Stimulated activated naive B cell treated with anti-CD40 and anti-IgM and Interleukin-4, amounts not matched to agents 10 μg/mL and 1 μg/mL and 100 μg/mL, for 72 hours (primary cell): ENCODE measurements at regions not wholly inside any gene's neighbourhood (a gene's known extent, or its start where the extent isn't known, plus 50 kb on each side); places are given as distances from the start of the nearest gene placed in this dataset.
"Not testable (repeated sequence)": the region's sequence is repeated elsewhere in the genome, so short reads cannot be mapped to it uniquely, and the experiment has no call there.

Experiments used
- ATAC-seq, 2 donors: fragments of 150-1000 bp; cut with Tn5 transposase; replicated peaks; 2 replicates each; pipeline ENCODE4 v1.10.0; 2021; ENCODE audit warnings: moderate library complexity in 1 of 2
- DNase-seq: peaks from one replicate; pipeline ENCODE4 v3.0.0; 2021
- H3K27ac Mint-ChIP-seq: one replicate; pipeline ENCODE4 v1.8.0; 2022; ENCODE audit warnings: mild to moderate bottlenecking, mixed read lengths
- H3K27me3 Mint-ChIP-seq, 2 donors: one replicate each; pipeline ENCODE4 v1.8.0; 2022; ENCODE audit warnings: mixed read lengths in 2 of 2
- H3K36me3 Mint-ChIP-seq, 2 donors: one replicate each; pipeline ENCODE4 v1.8.0; 2022; ENCODE audit warnings: mixed read lengths in 2 of 2, mild to moderate bottlenecking in 1 of 2
- H3K4me1 Mint-ChIP-seq, 2 donors: one replicate each; pipeline ENCODE4 v1.8.0; 2022; ENCODE audit warnings: mixed read lengths in 2 of 2, mild to moderate bottlenecking in 1 of 2
- H3K4me3 Mint-ChIP-seq, 2 donors: one replicate each; pipeline ENCODE4 v1.8.0; 2022; ENCODE audit warnings: mild to moderate bottlenecking in 2 of 2, mixed read lengths in 2 of 2, moderate library complexity in 1 of 2
- H3K9me3 Mint-ChIP-seq, 2 donors: one replicate each; pipeline ENCODE4 v1.8.0; 2022; ENCODE audit warnings: mixed read lengths in 2 of 2, mild to moderate bottlenecking in 1 of 2

- Mint-ChIP-seq H3K27me3 (no peaks in the 10 kb centered on the region), H3K27ac (peak overlapping the region; percentile 79), H3K4me1 (no peaks in the 10 kb centered on the region), H3K9me3 (no peaks in the 10 kb centered on the region), H3K36me3 (no peaks in the 10 kb centered on the region), H3K4me3 (peak overlapping the region in 1 of 2 donors; percentile 9)
- DNase-seq (no peak), ATAC-seq (peak; percentile 30 to 45)
Observed at GRCh38 chr11:27233654-27234042, 129.4 kb downstream of the CCDC34 start.

- no peak overlapping the region for H3K4me3 Mint-ChIP-seq
- H3K27ac Mint-ChIP-seq = no peak overlapping the region
- H3K27me3 Mint-ChIP-seq = no peaks in the 10 kb centered on the region
- no peaks in the 10 kb centered on the region for H3K36me3 Mint-ChIP-seq
- ATAC-seq = no peak
- DNase-seq = no peak
- H3K9me3 Mint-ChIP-seq = no peaks in the 10 kb centered on the region
- H3K4me1 Mint-ChIP-seq = no peaks in the 10 kb centered on the region
Observed at GRCh38 chr11:27231530-27231929, 131.5 kb downstream of the CCDC34 start.

DNA sequence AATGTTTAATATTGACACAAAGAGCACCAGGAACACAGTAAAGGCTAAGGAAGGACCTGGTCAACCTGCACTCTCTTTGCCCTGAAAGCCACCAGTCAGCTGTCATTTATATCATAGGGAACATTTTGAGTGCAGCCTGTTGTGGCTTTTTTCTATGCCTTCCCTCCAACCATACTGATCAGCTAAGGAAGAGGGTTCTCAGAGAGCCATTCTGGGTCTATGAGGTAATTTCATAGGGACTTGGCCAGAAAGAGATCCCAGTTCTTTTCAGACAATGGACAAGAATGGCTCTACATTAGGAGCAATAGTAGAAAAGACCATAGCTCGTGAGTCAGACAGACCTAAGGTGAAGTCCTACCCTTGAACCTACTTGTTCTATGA lies 132.8 kb downstream of the CCDC34 start:
- no peak for ATAC-seq
- no peak overlapping the region for H3K4me3 Mint-ChIP-seq
- H3K27ac Mint-ChIP-seq = no peak overlapping the region
- peaks cover 0 to 3% of the 10 kb centered on the region in 2 donors for H3K9me3 Mint-ChIP-seq
- DNase-seq = no peak
- H3K4me1 Mint-ChIP-seq = no peaks in the 10 kb centered on the region
- H3K36me3 Mint-ChIP-seq = no peaks in the 10 kb centered on the region
- H3K27me3 Mint-ChIP-seq = no peaks in the 10 kb centered on the region

GRCh38 chr11:27229511-27230191 lies 133.4 kb downstream of the CCDC34 start:
- Mint-ChIP-seq H3K27me3 (no peaks in the 10 kb centered on the region), H3K27ac (no peak overlapping the region), H3K4me1 (no peaks in the 10 kb centered on the region), H3K4me3 (no peak overlapping the region), H3K9me3 (peaks cover 0 to 3% of the 10 kb centered on the region in 2 donors), H3K36me3 (no peaks in the 10 kb centered on the region)
- no peak for ATAC-seq
- no peak for DNase-seq

GRCh38 chr11:27228906-27229290 lies 134.1 kb downstream of the CCDC34 start:
- H3K27me3 Mint-ChIP-seq = no peaks in the 10 kb centered on the region
- DNase-seq (no peak), ATAC-seq (no peak)
- H3K27ac Mint-ChIP-seq = no peak overlapping the region
- no peak overlapping the region for H3K4me3 Mint-ChIP-seq
- H3K9me3 Mint-ChIP-seq = peaks cover 0 to 3% of the 10 kb centered on the region in 2 donors
- H3K36me3 Mint-ChIP-seq = no peaks in the 10 kb centered on the region
- no peaks in the 10 kb centered on the region for H3K4me1 Mint-ChIP-seq

GRCh38 chr11:27228232-27228905 lies 134.6 kb downstream of the CCDC34 start:
- no peak overlapping the region for H3K27ac Mint-ChIP-seq
- no peaks in the 10 kb centered on the region for H3K36me3 Mint-ChIP-seq
- DNase-seq (no peak), ATAC-seq (no peak)
- H3K27me3 Mint-ChIP-seq = no peaks in the 10 kb centered on the region
- peaks cover 0 to 3% of the 10 kb centered on the region in 2 donors for H3K9me3 Mint-ChIP-seq
- no peak overlapping the region for H3K4me3 Mint-ChIP-seq
- no peaks in the 10 kb centered on the region for H3K4me1 Mint-ChIP-seq

GRCh38 chr11:27227736-27228135 lies 135.3 kb downstream of the CCDC34 start:
- DNase-seq = no peak
- no peak for ATAC-seq
- no peaks in the 10 kb centered on the region for H3K36me3 Mint-ChIP-seq
- H3K4me1 Mint-ChIP-seq = no peaks in the 10 kb centered on the region
- no peak overlapping the region for H3K27ac Mint-ChIP-seq
- peaks cover 0 to 3% of the 10 kb centered on the region in 2 donors for H3K9me3 Mint-ChIP-seq
- H3K27me3 Mint-ChIP-seq = no peaks in the 10 kb centered on the region
- H3K4me3 Mint-ChIP-seq = no peak overlapping the region

GRCh38 chr11:27219487-27220039 lies 143.5 kb downstream of the CCDC34 start:
- not testable (repeated sequence) for ATAC-seq, H3K27me3 Mint-ChIP-seq, H3K9me3 Mint-ChIP-seq, H3K4me3 Mint-ChIP-seq, DNase-seq, H3K4me1 Mint-ChIP-seq, H3K36me3 Mint-ChIP-seq, H3K27ac Mint-ChIP-seq

DNA sequence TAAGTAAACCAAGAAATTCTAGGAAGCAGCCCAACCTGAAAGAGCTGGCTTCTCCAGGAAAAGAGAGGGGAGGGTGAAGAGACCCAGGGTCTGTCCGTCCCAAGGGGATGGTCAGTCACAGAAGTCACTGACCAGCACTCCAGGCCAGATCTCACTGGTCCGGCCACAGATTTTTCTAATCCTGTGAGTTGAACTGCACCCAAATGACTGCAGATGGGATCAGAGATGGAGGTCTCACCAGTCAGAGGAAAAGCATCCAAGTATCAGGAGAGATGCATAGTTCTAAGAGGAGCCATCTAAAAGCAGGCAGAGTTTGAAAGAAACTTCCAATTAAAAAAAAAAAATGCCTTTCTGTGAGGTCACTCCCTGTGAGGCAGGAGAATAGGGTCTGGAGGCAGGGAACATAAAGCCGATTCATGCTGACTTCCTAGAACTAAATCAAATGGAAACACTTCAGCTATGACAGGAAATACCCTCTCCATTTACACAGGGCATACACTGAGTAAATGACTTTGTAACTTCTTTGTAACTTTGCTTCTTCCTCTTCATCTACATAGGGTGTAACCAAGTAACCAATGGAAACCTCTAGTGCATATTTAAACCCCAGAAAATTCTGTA lies 144.5 kb downstream of the CCDC34 start:
- Mint-ChIP-seq H3K36me3 (no peaks in the 10 kb centered on the region), H3K4me3 (no peak overlapping the region), H3K27ac (no peak overlapping the region), H3K27me3 (no peaks in the 10 kb centered on the region), H3K4me1 (no peaks in the 10 kb centered on the region), H3K9me3 (no peaks in the 10 kb centered on the region)
- ATAC-seq (no peak), DNase-seq (no peak)

DNA sequence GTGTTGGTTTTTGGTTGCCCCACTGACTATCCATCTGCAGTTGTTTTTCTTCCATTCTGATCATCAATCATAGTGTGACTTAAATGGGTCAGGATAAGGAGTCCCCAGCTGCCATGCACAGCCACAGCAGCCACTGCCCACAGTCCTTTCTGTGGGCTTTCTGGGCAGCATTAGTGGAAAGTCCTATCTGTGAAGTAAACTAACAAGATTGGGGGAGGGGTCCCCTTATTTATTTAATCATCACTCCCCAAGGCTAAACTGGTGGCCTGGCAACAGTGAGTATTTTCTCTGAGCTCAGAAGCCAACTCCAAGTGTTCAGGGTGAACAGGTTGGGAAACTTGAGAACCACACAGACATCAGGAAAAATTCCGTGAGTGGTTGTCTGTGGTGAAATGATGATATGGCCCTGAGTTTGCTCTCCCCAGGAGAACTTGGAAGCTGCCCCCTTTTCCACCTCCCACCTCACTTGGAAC lies 145.0 kb downstream of the CCDC34 start:
- ATAC-seq = no peak
- Mint-ChIP-seq H3K9me3 (no peaks in the 10 kb centered on the region), H3K27me3 (no peaks in the 10 kb centered on the region), H3K36me3 (no peaks in the 10 kb centered on the region), H3K27ac (no peak overlapping the region), H3K4me3 (no peak overlapping the region), H3K4me1 (no peaks in the 10 kb centered on the region)
- no peak for DNase-seq

DNA sequence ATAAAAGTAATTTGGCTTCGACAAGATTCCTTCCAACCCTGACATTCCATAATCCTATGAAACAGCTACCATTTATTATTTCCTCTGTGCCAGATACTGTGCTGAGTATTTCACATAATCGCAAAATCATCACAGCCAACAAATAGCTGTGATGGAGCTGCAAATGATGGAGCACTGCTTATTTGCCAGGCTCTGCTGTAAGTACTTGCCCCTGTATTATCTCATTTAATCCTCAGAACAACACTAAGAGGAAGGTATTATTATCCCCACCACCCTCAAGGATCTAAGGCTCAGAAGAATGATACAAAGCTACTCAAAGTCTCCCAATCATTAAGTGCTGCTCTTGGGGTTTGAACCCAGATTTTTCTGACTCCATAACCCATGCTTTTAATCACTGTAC lies 145.5 kb downstream of the CCDC34 start:
- ATAC-seq = no peak
- Mint-ChIP-seq H3K27ac (no peak overlapping the region), H3K36me3 (no peaks in the 10 kb centered on the region), H3K27me3 (no peaks in the 10 kb centered on the region), H3K4me1 (no peaks in the 10 kb centered on the region), H3K9me3 (no peaks in the 10 kb centered on the region), H3K4me3 (no peak overlapping the region)
- no peak for DNase-seq

DNA sequence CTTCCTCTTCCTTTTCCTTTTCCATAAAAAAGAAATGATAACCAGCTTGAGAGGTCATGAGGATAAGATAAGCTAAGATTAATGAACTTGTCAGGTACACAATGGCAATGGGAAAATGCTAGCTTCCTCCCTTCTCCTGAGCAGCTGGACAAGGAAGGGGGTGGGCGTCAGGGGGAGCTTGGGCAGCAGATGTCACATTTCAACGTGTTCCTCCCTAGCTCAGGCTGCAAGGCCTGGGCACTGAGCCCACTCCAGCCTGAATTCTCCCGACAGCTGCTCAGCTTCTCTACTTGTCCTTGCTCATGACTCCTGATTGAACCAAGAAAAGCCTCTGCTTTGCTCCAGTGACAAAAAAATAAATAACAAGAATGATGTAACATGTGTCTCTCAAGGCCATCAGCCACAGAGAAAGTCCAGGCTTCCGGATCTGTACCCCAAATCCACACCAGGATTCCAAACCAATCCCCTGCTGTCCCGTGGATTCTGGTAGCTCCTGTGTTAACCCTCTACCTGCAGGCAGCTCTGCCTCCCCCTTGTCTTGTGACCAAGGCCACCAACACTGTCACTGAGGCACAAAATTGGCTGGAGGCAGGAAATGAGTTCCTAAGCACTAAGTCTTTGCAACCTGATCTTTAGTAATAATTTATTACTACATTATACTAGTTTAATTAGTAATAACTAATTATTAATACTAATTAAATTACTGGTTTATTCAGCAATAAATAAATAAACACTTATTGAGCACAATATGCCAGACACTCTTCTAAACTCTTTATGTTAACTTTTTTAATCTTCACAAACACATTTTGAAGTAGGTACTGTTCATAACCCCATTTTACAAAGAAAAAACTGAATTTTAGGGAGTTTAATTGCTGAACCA lies 146.5 kb downstream of the CCDC34 start:
- DNase-seq (no peak), ATAC-seq (no peak)
- Mint-ChIP-seq H3K4me3 (no peak overlapping the region), H3K9me3 (no peaks in the 10 kb centered on the region), H3K27ac (no peak overlapping the region), H3K4me1 (no peaks in the 10 kb centered on the region), H3K36me3 (no peaks in the 10 kb centered on the region), H3K27me3 (peaks cover 4 to 6% of the 10 kb centered on the region in 2 donors)

GRCh38 chr11:27215471-27216269 lies 147.3 kb downstream of the CCDC34 start:
- ATAC-seq = no peak
- DNase-seq = no peak
- no peaks in the 10 kb centered on the region for H3K36me3 Mint-ChIP-seq
- H3K4me3 Mint-ChIP-seq = no peak overlapping the region
- peaks cover 8 to 9% of the 10 kb centered on the region in 2 donors for H3K27me3 Mint-ChIP-seq
- no peak overlapping the region for H3K27ac Mint-ChIP-seq
- H3K4me1 Mint-ChIP-seq = no peaks in the 10 kb centered on the region
- H3K9me3 Mint-ChIP-seq = no peaks in the 10 kb centered on the region
